Retina (tissue), 1 donor: ENCODE measurements at regions not wholly inside any gene's neighbourhood (a gene's known extent, or its start where the extent isn't known, plus 50 kb on each side); places are given as distances from the start of the nearest gene placed in this dataset.
A peak's percentile ranks its signal among the peaks of the same experiment; 100 is the strongest.
"Not testable (repeated sequence)": the region's sequence is repeated elsewhere in the genome, so short reads cannot be mapped to it uniquely, and the experiment has no call there.

ENCODE experiments used
- DNase-seq: peaks from one replicate; pipeline ENCODE4 v3.0.0-alpha.2; 2016

GRCh38 chr5:159456722-159457465 lies 126.6 kb upstream of the IL12B start:
- no peak for DNase-seq

GRCh38 chr5:159458217-159458711 lies 128.0 kb upstream of the IL12B start:
- DNase-seq: no peak

GRCh38 chr5:159459132-159459627 lies 128.9 kb upstream of the IL12B start:
- no peak for DNase-seq

- no peak for DNase-seq
These were observed 129.8 kb upstream of the IL12B start for GRCh38 chr5:159459951-159460538.

- no peak for DNase-seq
These were observed 133.5 kb upstream of the IL12B start for GRCh38 chr5:159463590-159464321.

GRCh38 chr5:159465604-159466003 lies 135.3 kb upstream of the IL12B start:
- DNase-seq: no peak

- DNase-seq: no peak
These were observed 137.4 kb upstream of the IL12B start for GRCh38 chr5:159467666-159468065.

GRCh38 chr5:159469496-159470372 lies 139.4 kb upstream of the IL12B start:
- DNase-seq: no peak

GRCh38 chr5:159471904-159472303 lies 141.6 kb upstream of the IL12B start:
- DNase-seq: peak; percentile 4

- no peak for DNase-seq
These were observed 144.7 kb upstream of the IL12B start for GRCh38 chr5:159475026-159475425.

GRCh38 chr5:159478950-159479349 lies 148.7 kb upstream of the IL12B start:
- DNase-seq: no peak

GRCh38 chr5:159480849-159481248 lies 150.6 kb upstream of the IL12B start:
- no peak for DNase-seq

- no peak for DNase-seq
These were observed 151.5 kb upstream of the IL12B start for GRCh38 chr5:159481751-159482150.

- DNase-seq: no peak
These were observed 156.5 kb upstream of the IL12B start for GRCh38 chr5:159486836-159487235.

- no peak for DNase-seq
These were observed 158.2 kb upstream of the IL12B start for GRCh38 chr5:159488516-159488915.

GRCh38 chr5:159489779-159490178 lies 159.5 kb upstream of the IL12B start:
- no peak for DNase-seq

- no peak for DNase-seq
These were observed 160.2 kb upstream of the IL12B start for GRCh38 chr5:159490507-159490906.

GRCh38 chr5:159493696-159494095 lies 163.4 kb upstream of the IL12B start:
- DNase-seq: no peak

- DNase-seq: no peak
These were observed 166.5 kb upstream of the IL12B start for GRCh38 chr5:159496773-159497172.

- DNase-seq: no peak
These were observed 166.9 kb upstream of the IL12B start for GRCh38 chr5:159497221-159497620.

GRCh38 chr5:159498630-159499029 lies 168.3 kb upstream of the IL12B start:
- DNase-seq: no peak

- DNase-seq: not testable (repeated sequence)
These were observed 171.8 kb upstream of the IL12B start for GRCh38 chr5:159502116-159502515.

GRCh38 chr5:159503236-159503635 lies 172.9 kb upstream of the IL12B start:
- no peak for DNase-seq
